Thyroid gland (tissue), 4 donors: ENCODE measurements at regions not wholly inside any gene's neighbourhood (a gene's known extent, or its start where the extent isn't known, plus 50 kb on each side); places are given as distances from the start of the nearest gene placed in this dataset.

ENCODE experiments used
- CTCF ChIP-seq, 6 experiments: fragments of 200-600 bp in 3 of 6; fragments of 450-650 bp in 3 of 6; sonication (generic) in 3 of 6; IDR thresholded peaks; one replicate each; pipeline ENCODE4 v1.5.1; 2016 to 2019; ENCODE audit warnings: antibody characterized with exemption in 6 of 6, mild to moderate bottlenecking in 2 of 6, inconsistent platforms in 1 of 6, moderate library complexity in 1 of 6
- POLR2A ChIP-seq, 2 donors: fragments of 450-650 bp; IDR thresholded peaks; one replicate each; pipeline ENCODE4 v1.6.1; 2017; ENCODE audit warnings: antibody characterized with exemption in 2 of 2, mild to moderate bottlenecking in 2 of 2, moderate library complexity in 1 of 2

GRCh38 chr5:18566671-18567070 is 932.4 kb downstream of the TAF11L14 start:
- no peak for TF ChIP-seq CTCF (IDR thresholded peaks at IDR 0.05)
- no peak for TF ChIP-seq POLR2A (IDR thresholded peaks at IDR 0.05)
